DOHH2 (cell line): ENCODE measurements at regions not wholly inside any gene's neighbourhood (a gene's known extent, or its start where the extent isn't known, plus 50 kb on each side); places are given as distances from the start of the nearest gene placed in this dataset.

ENCODE experiments used
- CTCF ChIP-seq: fragments of 200-600 bp; sonication (generic); IDR thresholded peaks from one replicate; pipeline ENCODE4 v1.5.1; 2014; ENCODE audit warnings: antibody characterized with exemption, mild to moderate bottlenecking, low read depth, low read length; ENCODE audit not compliant: poor library complexity, severe bottlenecking
- EZH2phosphoT487 ChIP-seq: fragments of 200-600 bp; sonication (generic); IDR thresholded peaks from 2 replicates; pipeline ENCODE4 v1.6.1; 2017; ENCODE audit warnings: borderline replicate concordance, mild to moderate bottlenecking, antibody characterized with exemption, low read length, moderate library complexity, mixed read lengths

GRCh38 chr5:156119692-156120091 lies 207.3 kb upstream of the SGCD start:
- no peak for TF ChIP-seq EZH2phosphoT487
- no peak for TF ChIP-seq CTCF
